Mesenchymal stem cell (in vitro differentiated cells and primary cell): ENCODE measurements at regions not wholly inside any gene's neighbourhood (a gene's known extent, or its start where the extent isn't known, plus 50 kb on each side); places are given as distances from the start of the nearest gene placed in this dataset.

ENCODE experiments used
- DNase-seq: peaks from one replicate; pipeline ENCODE4 v3.0.0-alpha.2; 2013
- H2AFZ ChIP-seq: one replicate; pipeline ENCODE4 v1.6.1; 2013; ENCODE audit warnings: low read depth, mild to moderate bottlenecking, control low read depth, inconsistent platforms, low read length, moderate library complexity
- H2AK5ac ChIP-seq: 2 replicates; pipeline ENCODE4 v1.6.1; 2013; ENCODE audit warnings: low read length, moderate library complexity, mild to moderate bottlenecking, inconsistent platforms; ENCODE audit not compliant: severe bottlenecking
- H2BK120ac ChIP-seq: one replicate; pipeline ENCODE4 v1.6.1; 2013; ENCODE audit warnings: low read depth, mild to moderate bottlenecking, inconsistent platforms, low read length, moderate library complexity
- H2BK12ac ChIP-seq, 2 experiments: one replicate each; pipeline ENCODE4 v1.6.1; 2013; ENCODE audit warnings: inconsistent platforms in 2 of 2, low read length in 2 of 2, mild to moderate bottlenecking in 2 of 2, moderate library complexity in 2 of 2, control low read depth in 1 of 2
- H2BK15ac ChIP-seq: one replicate; pipeline ENCODE4 v1.6.1; 2013; ENCODE audit warnings: mild to moderate bottlenecking, low read depth, inconsistent platforms; ENCODE audit not compliant: poor library complexity, severe bottlenecking
- H2BK5ac ChIP-seq: 2 replicates; pipeline ENCODE4 v1.6.1; 2013; ENCODE audit warnings: low read depth, mild to moderate bottlenecking, low read length, control low read depth, inconsistent platforms; ENCODE audit not compliant: poor library complexity, severe bottlenecking
- H3K14ac ChIP-seq, 2 experiments: one replicate each; pipeline ENCODE4 v1.6.1; 2013; ENCODE audit warnings: inconsistent platforms in 2 of 2, low read length in 2 of 2, control low read depth in 1 of 2, mild to moderate bottlenecking in 1 of 2, moderate library complexity in 1 of 2
- H3K18ac ChIP-seq, 2 experiments: one replicate each; pipeline ENCODE4 v1.6.1; 2013; ENCODE audit warnings: inconsistent platforms in 2 of 2, low read length in 2 of 2, control low read depth in 1 of 2, low read depth in 1 of 2, mild to moderate bottlenecking in 1 of 2
- H3K23ac ChIP-seq, 2 experiments: one replicate each; pipeline ENCODE4 v1.6.1; 2013; ENCODE audit warnings: inconsistent platforms in 2 of 2, low read length in 2 of 2, mild to moderate bottlenecking in 2 of 2, moderate library complexity in 2 of 2, control low read depth in 1 of 2
- H3K27ac ChIP-seq: 2 replicates; pipeline ENCODE4 v1.5.1; 2013; ENCODE audit warnings: mild to moderate bottlenecking, moderate library complexity, low read length, control low read depth, inconsistent platforms; ENCODE audit not compliant: poor library complexity, severe bottlenecking
- H3K27me3 ChIP-seq, 2 experiments: 2 replicates each; pipeline versions ENCODE4 v1.6.1 to v1.7.0; 2013; ENCODE audit warnings: low read length in 2 of 2, mild to moderate bottlenecking in 2 of 2, moderate library complexity in 2 of 2, control low read depth in 1 of 2, inconsistent platforms in 1 of 2; ENCODE audit not compliant: control insufficient read depth in 1 of 2, insufficient read depth in 1 of 2
- H3K36me3 ChIP-seq, 2 experiments: 2 replicates each; pipeline versions ENCODE4 v1.6.1 to v1.7.0; 2013; ENCODE audit warnings: low read length in 2 of 2, control low read depth in 1 of 2, inconsistent platforms in 1 of 2, low read depth in 1 of 2, mild to moderate bottlenecking in 1 of 2; ENCODE audit not compliant: insufficient read depth in 2 of 2, control insufficient read depth in 1 of 2
- H3K4ac ChIP-seq, 2 experiments: one replicate each; pipeline ENCODE4 v1.6.1; 2013; ENCODE audit warnings: inconsistent platforms in 2 of 2, low read length in 2 of 2, mild to moderate bottlenecking in 2 of 2, moderate library complexity in 2 of 2, control low read depth in 1 of 2, low read depth in 1 of 2
- H3K4me1 ChIP-seq: 2 replicates; pipeline ENCODE4 v1.6.1; 2013; ENCODE audit warnings: low read depth, low read length, control low read depth; ENCODE audit not compliant: control insufficient read depth, insufficient read depth
- H3K4me2 ChIP-seq: 2 replicates; pipeline ENCODE4 v1.6.1; 2013; ENCODE audit warnings: low read length, mild to moderate bottlenecking, inconsistent platforms; ENCODE audit not compliant: poor library complexity, severe bottlenecking
- H3K4me3 ChIP-seq, 2 experiments: 2 replicates each; pipeline versions ENCODE4 v1.5.1 to v1.7.0; 2013; ENCODE audit warnings: low read length in 2 of 2, mild to moderate bottlenecking in 2 of 2, control low read depth in 1 of 2, low read depth in 1 of 2; ENCODE audit not compliant: insufficient read depth in 1 of 2
- H3K79me1 ChIP-seq: replicated peaks from 2 replicates; pipeline ENCODE4 v1.6.1; 2013; ENCODE audit warnings: mild to moderate bottlenecking, control low read depth, low read length, inconsistent platforms; ENCODE audit not compliant: poor library complexity, severe bottlenecking
- H3K9ac ChIP-seq: 2 replicates; pipeline ENCODE4 v1.7.0; 2013; ENCODE audit warnings: mild to moderate bottlenecking, low read length, moderate library complexity
- H3K9me3 ChIP-seq: 2 replicates; pipeline ENCODE4 v1.7.0; 2013; ENCODE audit warnings: mild to moderate bottlenecking, low read length; ENCODE audit not compliant: control insufficient read depth
- H4K8ac ChIP-seq: one replicate; pipeline ENCODE4 v1.6.1; 2013; ENCODE audit warnings: inconsistent platforms, mild to moderate bottlenecking, low read length, moderate library complexity
- H4K91ac ChIP-seq: one replicate; pipeline ENCODE4 v1.6.1; 2013; ENCODE audit warnings: mild to moderate bottlenecking, low read length, inconsistent platforms
- WGBS: methylation state at CpG from one replicate; pipeline ENCODE4 v1.1.7; 2013; ENCODE audit warnings: mixed read lengths; 5-methylcytosine and 5-hydroxymethylcytosine counted together

DNA sequence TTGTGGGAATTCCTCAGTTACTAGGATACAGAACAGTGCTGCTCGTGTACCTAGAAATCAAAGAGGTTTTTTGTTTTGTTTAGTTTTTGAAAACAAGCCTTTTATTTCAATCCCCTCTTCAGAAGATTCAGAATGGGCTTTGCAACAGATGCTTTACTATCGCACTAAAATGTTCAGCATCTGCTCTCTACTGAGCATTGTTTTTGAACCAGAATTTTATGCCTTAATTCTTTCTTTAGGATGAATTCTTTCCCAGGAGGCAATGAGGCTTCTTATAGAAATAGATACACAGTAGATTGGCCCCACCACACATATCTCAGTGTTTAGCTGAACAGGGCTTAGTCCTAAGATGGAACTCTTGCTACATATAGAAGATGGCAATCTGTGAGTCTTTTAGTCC lies 95.9 kb upstream of the SPACA1 start:
- no peak overlapping the region for H2BK12ac ChIP-seq
- 100% methylated on average over 1 of the region's 2 CpGs for WGBS
- H2AFZ ChIP-seq: no peak overlapping the region
- H3K9me3 ChIP-seq: no peaks in the 10 kb centered on the region
- H2BK5ac ChIP-seq: no peak overlapping the region
- H3K36me3 ChIP-seq: no peaks in the 10 kb centered on the region
- H4K8ac ChIP-seq: no peak overlapping the region
- no peak overlapping the region for H2BK15ac ChIP-seq
- no peak overlapping the region for H3K4me3 ChIP-seq
- no peak overlapping the region for H3K4me2 ChIP-seq
- H3K27ac ChIP-seq: no peak overlapping the region
- H3K4me1 ChIP-seq: no peaks in the 10 kb centered on the region
- no peak overlapping the region for H3K4ac ChIP-seq
- no peak overlapping the region for H4K91ac ChIP-seq
- H3K18ac ChIP-seq: no peak overlapping the region
- H3K23ac ChIP-seq: no peak overlapping the region
- H3K9ac ChIP-seq: no peak overlapping the region
- no peaks in the 10 kb centered on the region for H3K79me1 ChIP-seq
- no peak overlapping the region for H3K14ac ChIP-seq
- peaks cover 0 to 9% of the 10 kb centered on the region in 2 experiments for H3K27me3 ChIP-seq
- DNase-seq: no peak
- H2AK5ac ChIP-seq: no peak overlapping the region
- no peak overlapping the region for H2BK120ac ChIP-seq

GRCh38 chr6:87950614-87951013 lies 97.0 kb upstream of the SPACA1 start:
- Histone ChIP-seq H2BK120ac (no peak overlapping the region), H4K8ac (no peak overlapping the region), H4K91ac (no peak overlapping the region), H2AFZ (no peak overlapping the region), H3K4me1 (no peaks in the 10 kb centered on the region), H2BK5ac (no peak overlapping the region), H3K9me3 (no peaks in the 10 kb centered on the region), H3K36me3 (no peaks in the 10 kb centered on the region), H3K9ac (no peak overlapping the region), H3K4me3 (no peak overlapping the region), H3K4me2 (no peak overlapping the region), H3K14ac (no peak overlapping the region), H2AK5ac (no peak overlapping the region), H3K27me3 (peaks cover 0 to 9% of the 10 kb centered on the region in 2 experiments), H3K4ac (no peak overlapping the region), H3K23ac (no peak overlapping the region), H2BK12ac (no peak overlapping the region), H3K79me1 (no peaks in the 10 kb centered on the region), H3K18ac (no peak overlapping the region), H3K27ac (no peak overlapping the region), H2BK15ac (no peak overlapping the region)
- WGBS: 69% methylated on average over 3 of the region's 4 CpGs
- DNase-seq: no peak

DNA sequence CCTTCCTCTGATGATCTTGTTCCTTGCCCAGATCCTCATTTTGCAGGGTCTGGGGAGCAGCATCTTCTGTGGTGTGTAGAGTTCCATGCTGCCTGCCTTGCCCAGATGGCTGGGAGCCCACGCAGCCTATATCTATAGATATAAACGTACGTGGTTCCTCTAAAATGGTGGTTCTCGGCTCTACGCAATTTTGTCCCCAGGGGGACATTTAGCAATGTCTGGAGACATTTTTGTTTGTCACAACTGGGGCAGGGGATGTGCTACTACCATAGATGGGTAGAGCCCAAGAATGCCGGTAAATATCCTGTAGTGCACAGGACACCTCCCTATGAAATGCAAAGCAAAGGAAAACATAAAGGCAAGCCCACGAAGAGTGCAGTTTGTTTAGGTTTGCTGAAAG lies 98.4 kb upstream of the SPACA1 start:
- Histone ChIP-seq H3K4ac (no peak overlapping the region), H3K14ac (no peak overlapping the region), H3K18ac (no peak overlapping the region), H3K4me2 (no peak overlapping the region), H2BK12ac (no peak overlapping the region), H3K9me3 (no peaks in the 10 kb centered on the region), H2BK5ac (no peak overlapping the region), H3K36me3 (no peaks in the 10 kb centered on the region), H4K91ac (no peak overlapping the region), H2AK5ac (no peak overlapping the region), H3K23ac (no peak overlapping the region), H3K4me1 (peaks cover 1% of the 10 kb centered on the region), H2BK120ac (no peak overlapping the region), H3K27ac (no peak overlapping the region), H2AFZ (no peak overlapping the region), H3K9ac (no peak overlapping the region), H3K27me3 (peaks cover 0 to 9% of the 10 kb centered on the region in 2 experiments), H3K4me3 (no peak overlapping the region), H2BK15ac (no peak overlapping the region), H4K8ac (no peak overlapping the region), H3K79me1 (no peaks in the 10 kb centered on the region)
- DNase-seq: no peak
- 89% methylated on average over 7 of the region's 7 CpGs for WGBS

- Histone ChIP-seq H3K27me3 (peaks cover 0 to 12% of the 10 kb centered on the region in 2 experiments), H3K4ac (no peak overlapping the region), H3K4me2 (no peak overlapping the region), H3K4me3 (no peak overlapping the region), H3K9me3 (no peaks in the 10 kb centered on the region), H2BK120ac (no peak overlapping the region), H2AK5ac (no peak overlapping the region), H4K8ac (no peak overlapping the region), H2BK12ac (no peak overlapping the region), H2AFZ (no peak overlapping the region), H3K9ac (no peak overlapping the region), H4K91ac (no peak overlapping the region), H2BK15ac (no peak overlapping the region), H3K4me1 (peaks cover 1% of the 10 kb centered on the region), H3K36me3 (no peaks in the 10 kb centered on the region), H3K27ac (no peak overlapping the region), H3K23ac (no peak overlapping the region), H3K79me1 (no peaks in the 10 kb centered on the region), H3K18ac (no peak overlapping the region), H3K14ac (no peak overlapping the region), H2BK5ac (no peak overlapping the region)
- DNase-seq: no peak
- WGBS: 59% methylated on average over 2 of the region's 4 CpGs
These were observed 101.0 kb upstream of the SPACA1 start for GRCh38 chr6:87946669-87947068.
